Hematopoietic multipotent progenitor cell (in vitro differentiated cells): ENCODE measurements at regions not wholly inside any gene's neighbourhood (a gene's known extent, or its start where the extent isn't known, plus 50 kb on each side); places are given as distances from the start of the nearest gene placed in this dataset.

Source experiments
- DNase-seq, 3 donors: peaks; one replicate each; pipeline ENCODE4 v3.0.0-alpha.2; 2011 to 2015; ENCODE audit warnings: low read depth in 2 of 3, low spot score in 2 of 3

DNA sequence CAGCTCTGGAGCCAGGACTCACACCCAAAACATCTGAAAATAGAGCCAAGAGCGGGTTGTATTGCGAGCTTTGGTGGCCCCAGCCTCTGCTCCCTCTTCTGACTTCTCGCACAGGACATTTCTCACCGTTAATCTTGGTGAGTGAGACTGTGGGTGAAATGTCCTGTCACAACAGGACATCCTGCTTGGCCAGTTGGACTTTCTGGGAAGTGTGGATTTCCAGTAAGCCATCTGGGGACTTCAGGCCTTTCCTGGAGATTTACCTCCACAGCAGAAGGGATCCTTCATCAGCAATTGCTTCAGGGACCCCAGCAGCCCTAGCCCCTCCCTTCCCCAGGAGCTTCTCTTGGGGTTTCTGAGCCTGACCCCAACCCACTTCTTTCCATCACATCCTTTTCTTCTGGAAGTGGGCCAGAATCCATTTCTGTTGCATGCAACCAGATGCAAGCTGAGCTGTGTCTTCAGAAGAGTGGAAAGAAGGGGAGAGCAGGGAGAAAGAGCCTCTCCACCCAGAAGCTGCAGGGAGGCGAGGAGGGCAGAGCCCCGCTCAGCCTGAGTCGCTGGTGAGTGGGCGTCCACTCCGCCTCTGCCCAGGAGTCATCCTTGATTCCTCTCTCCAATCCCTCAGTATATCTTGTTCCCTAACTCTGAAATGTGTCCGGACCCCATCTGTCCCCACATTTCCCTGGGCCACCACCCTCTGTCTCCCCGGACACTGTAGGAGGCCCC lies 50.3 kb upstream of the GADD45G start:
- DNase-seq: no peak

DNA sequence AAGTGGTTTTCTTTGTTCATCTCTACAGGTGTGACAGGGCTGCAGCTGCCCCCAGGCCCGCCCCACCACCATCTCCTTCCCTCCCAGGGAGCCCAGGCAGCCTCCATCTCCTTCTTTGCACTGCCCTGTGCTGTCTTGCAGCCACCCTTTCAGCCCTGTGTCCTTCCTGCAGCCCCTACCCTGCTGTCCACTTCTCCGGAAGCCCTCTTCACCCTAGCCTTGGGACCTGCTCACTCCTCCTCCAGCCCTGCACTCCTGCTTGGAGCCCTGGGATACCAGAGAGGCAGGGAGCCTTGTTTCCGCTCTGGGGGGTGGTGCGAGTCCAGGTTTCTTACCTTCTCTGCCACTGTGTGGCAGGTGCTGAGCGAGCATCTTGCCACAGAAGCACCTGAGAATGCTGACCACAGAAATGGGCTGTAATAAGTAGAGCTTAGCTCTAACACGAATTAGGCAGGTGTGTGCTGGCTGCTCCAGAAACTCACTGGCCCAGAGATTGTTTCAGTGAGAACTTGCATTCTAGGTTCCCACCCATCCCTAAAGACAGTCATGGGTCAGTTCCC lies 51.3 kb upstream of the GADD45G start:
- DNase-seq: no peak

DNA sequence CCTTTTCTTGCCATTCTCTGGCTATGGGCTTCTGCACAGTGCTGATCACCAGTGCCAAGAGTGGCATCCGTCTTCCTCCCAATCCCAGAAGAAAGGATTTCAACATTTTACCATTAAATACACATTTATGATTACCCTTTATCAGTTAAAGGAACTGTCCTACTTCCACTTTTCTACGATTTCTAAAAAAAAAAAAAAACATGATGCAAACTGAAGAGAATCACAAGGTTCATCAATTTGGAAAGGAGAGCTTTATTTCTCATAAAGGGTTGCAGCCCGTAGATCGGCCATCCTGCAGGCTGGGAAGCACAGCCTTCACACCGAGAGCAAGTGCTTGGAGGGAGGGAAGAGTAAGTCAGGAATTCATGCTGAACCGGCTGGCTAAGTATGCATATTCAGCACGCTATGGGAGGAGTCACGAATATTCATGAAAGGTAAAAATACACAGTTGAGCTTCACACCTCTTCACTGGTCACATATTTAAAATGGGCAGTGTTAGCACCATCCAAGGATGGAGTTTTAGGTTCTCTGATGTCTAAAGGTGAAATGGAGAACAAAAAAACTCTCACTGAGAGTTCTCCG lies 52.5 kb upstream of the SEMA4D start:
- DNase-seq: no peak

DNA sequence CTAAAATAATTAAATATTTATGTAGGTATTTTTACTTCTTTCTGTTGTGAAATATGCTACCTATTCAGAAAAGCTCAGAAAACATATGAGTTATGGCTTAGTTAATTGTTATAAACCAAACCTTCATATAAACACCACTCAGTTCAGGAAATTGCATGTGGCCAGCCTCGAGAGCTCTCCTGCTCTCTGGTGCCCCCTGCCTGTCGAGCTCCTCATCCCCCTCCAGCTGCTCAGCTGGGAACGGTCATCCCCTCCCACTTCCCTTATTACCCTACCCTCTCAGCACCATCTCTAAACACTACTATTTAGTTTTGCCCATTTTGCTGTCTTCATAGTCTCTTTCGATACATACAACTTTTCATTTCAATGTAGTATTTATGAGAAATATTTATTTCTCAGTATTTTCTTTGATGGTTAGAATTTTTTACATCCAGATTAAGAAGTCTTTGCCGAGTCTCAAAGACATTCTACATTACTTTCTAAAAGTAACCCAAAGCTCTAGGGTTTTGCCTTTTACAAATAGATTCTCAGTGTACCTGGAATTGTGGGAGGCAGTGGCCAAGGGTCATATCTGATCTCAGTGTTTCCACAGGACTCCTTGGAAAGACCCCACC lies 51.2 kb upstream of the SEMA4D start:
- DNase-seq: peak; percentile 67 to 87 (median 82)

DNA sequence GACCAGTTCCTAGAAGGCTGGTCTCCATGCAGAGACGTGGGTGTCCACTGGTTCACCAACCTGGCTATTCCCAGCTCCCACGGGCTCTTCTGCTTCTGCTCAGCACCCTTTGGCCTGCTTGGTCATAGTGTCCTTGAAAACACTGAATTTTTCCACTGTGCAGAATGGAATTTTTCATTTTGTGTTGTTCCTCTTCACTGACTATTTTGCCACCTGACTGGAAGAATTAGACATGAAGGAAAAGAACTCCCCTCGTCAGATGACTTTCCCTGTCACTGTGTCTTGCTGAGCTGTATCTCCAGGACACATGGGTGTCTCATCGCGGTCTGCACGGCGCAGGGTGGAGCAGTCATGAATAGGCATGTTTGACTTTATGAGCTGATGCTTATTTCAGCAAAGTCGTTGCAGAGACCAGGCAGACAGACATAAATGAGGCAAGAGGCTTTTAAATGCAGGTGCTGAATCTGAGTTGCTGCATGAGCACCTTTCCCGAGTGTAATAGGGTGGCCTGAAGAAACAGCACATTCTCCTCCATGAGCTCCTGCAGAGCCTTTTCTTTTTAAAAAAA lies 50.2 kb upstream of the SEMA4D start:
- DNase-seq: no peak
